Caki2 (cell line): ENCODE measurements at regions not wholly inside any gene's neighbourhood (a gene's known extent, or its start where the extent isn't known, plus 50 kb on each side); places are given as distances from the start of the nearest gene placed in this dataset.
"Not testable (repeated sequence)": the region's sequence is repeated elsewhere in the genome, so short reads cannot be mapped to it uniquely, and the experiment has no call there.

Experiments
- DNase-seq: peaks from one replicate; pipeline ENCODE4 v3.0.0-alpha.2; 2015; ENCODE audit warnings: low read depth
- in situ Hi-C: cut with HindIII; loops from 2 replicates; pipeline ENCODE4 v1.10.0; 2016; ENCODE audit warnings: low sequenced_read_pairs, low pct_unique_long_range_greater_than_20kb, mixed read lengths

GRCh38 chr3:159029306-159030026 is 227.6 kb downstream of the MFSD1 start:
- DNase-seq = no peak
- in situ Hi-C loops = no loop called here

- in situ Hi-C loops = no loop called here
- DNase-seq = no peak
Measured at GRCh38 chr3:159030138-159030670, 228.3 kb downstream of the MFSD1 start.

- in situ Hi-C loops = no loop called here
- no peak for DNase-seq
Measured at GRCh38 chr3:159030886-159031679, 229.2 kb downstream of the MFSD1 start.

GRCh38 chr3:159032311-159032710 is 230.5 kb downstream of the MFSD1 start:
- no peak for DNase-seq
- in situ Hi-C loops = no loop called here

- in situ Hi-C loops = no loop called here
- no peak for DNase-seq
Measured at GRCh38 chr3:159038405-159038804, 236.6 kb downstream of the MFSD1 start.

- in situ Hi-C loops = no loop called here
Measured at GRCh38 chr3:159039286-159039685, 237.4 kb downstream of the MFSD1 start.

GRCh38 chr3:159045279-159045885 is 243.5 kb downstream of the MFSD1 start:
- in situ Hi-C loops = no loop called here

More at GRCh38 chr3:159039286-159039685, 237.4 kb downstream of the MFSD1 start:
- no peak for DNase-seq

GRCh38 chr3:159047361-159047760 is 245.5 kb downstream of the MFSD1 start:
- no peak for DNase-seq
- in situ Hi-C loops = no loop called here

More at GRCh38 chr3:159045279-159045885, 243.5 kb downstream of the MFSD1 start:
- no peak for DNase-seq

- DNase-seq, in situ Hi-C loops: not testable (repeated sequence)
Measured at GRCh38 chr3:159052494-159052893, 250.6 kb downstream of the MFSD1 start.

- in situ Hi-C loops = no loop called here
- DNase-seq = no peak
Measured at GRCh38 chr3:159057621-159058020, 255.8 kb downstream of the MFSD1 start.

- DNase-seq = no peak
- in situ Hi-C loops = no loop called here
Measured at GRCh38 chr3:159058859-159059258, 257.0 kb downstream of the MFSD1 start.

GRCh38 chr3:159059395-159059794 is 257.5 kb downstream of the MFSD1 start:
- DNase-seq = no peak
- in situ Hi-C loops = no loop called here

GRCh38 chr3:159062734-159063410 is 261.0 kb downstream of the MFSD1 start:
- DNase-seq = no peak
- in situ Hi-C loops = no loop called here

- no peak for DNase-seq
- in situ Hi-C loops = no loop called here
Measured at GRCh38 chr3:159069091-159069490, 267.2 kb downstream of the MFSD1 start, which contains the start of gene IQCJ. IQCJ (plus strand) TSS chr3:159069319.

- DNase-seq = no peak
Measured at GRCh38 chr3:159069866-159070425, 268.1 kb downstream of the MFSD1 start.

GRCh38 chr3:159074756-159075701 is 273.2 kb downstream of the MFSD1 start:
- in situ Hi-C loops = no loop called here
- DNase-seq = no peak

More at GRCh38 chr3:159069866-159070425, 268.1 kb downstream of the MFSD1 start:
- in situ Hi-C loops = no loop called here

GRCh38 chr3:159077860-159078259 is 276.0 kb downstream of the MFSD1 start:
- in situ Hi-C loops = no loop called here
- no peak for DNase-seq
